ENCODE measurements at regions not wholly inside any gene's neighbourhood (a gene's known extent, or its start where the extent isn't known, plus 50 kb on each side); places are given as distances from the start of the nearest gene placed in this dataset.

DNA sequence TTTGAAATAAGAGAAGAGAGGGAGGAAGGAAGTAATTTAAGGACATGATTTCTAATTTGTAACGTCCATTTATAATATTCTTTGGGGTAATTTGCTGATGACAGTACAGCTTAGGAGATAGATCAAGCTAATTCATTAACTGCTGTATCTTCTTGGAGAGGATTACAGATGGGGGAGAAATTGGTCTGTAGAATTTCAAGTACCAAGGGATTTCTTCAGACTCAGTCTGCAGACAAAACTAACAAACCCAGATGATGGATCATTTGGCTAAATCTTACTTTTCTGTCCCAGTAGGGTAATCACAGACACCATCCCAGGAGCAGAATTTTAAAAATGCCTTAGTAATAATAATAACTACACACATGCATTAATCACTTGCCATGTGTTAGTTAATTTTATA is 711.8 kb downstream of the KCNJ2 start:
- TF ChIP-seq, protein P1, sequence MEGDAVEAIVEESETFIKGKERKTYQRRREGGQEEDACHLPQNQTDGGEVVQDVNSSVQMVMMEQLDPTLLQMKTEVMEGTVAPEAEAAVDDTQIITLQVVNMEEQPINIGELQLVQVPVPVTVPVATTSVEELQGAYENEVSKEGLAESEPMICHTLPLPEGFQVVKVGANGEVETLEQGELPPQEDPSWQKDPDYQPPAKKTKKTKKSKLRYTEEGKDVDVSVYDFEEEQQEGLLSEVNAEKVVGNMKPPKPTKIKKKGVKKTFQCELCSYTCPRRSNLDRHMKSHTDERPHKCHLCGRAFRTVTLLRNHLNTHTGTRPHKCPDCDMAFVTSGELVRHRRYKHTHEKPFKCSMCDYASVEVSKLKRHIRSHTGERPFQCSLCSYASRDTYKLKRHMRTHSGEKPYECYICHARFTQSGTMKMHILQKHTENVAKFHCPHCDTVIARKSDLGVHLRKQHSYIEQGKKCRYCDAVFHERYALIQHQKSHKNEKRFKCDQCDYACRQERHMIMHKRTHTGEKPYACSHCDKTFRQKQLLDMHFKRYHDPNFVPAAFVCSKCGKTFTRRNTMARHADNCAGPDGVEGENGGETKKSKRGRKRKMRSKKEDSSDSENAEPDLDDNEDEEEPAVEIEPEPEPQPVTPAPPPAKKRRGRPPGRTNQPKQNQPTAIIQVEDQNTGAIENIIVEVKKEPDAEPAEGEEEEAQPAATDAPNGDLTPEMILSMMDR (IDR thresholded peaks at IDR 0.05): no peak
- TF ChIP-seq POLR2A (IDR thresholded peaks at IDR 0.05): no peak
